SU-DHL-6 (cell line): ENCODE measurements at regions not wholly inside any gene's neighbourhood (a gene's known extent, or its start where the extent isn't known, plus 50 kb on each side); places are given as distances from the start of the nearest gene placed in this dataset.

Source experiments
- EZH2phosphoT487 ChIP-seq: fragments of 200-600 bp; sonication (generic), shearing (Covaris generic); conservative IDR thresholded peaks from 2 replicates; pipeline ENCODE4 v1.6.1; 2018; ENCODE audit warnings: mild to moderate bottlenecking, antibody characterized with exemption, low read length, moderate library complexity, mixed read lengths
- TF ChIP-seq, protein P1 (sequence below): fragments of 200-600 bp; sonication (generic); IDR thresholded peaks from one replicate; pipeline ENCODE4 v1.5.1; 2017; ENCODE audit warnings: antibody characterized with exemption, mild to moderate bottlenecking, low read length, moderate library complexity; ENCODE audit not compliant: insufficient read depth, poor library complexity, severe bottlenecking

DNA sequence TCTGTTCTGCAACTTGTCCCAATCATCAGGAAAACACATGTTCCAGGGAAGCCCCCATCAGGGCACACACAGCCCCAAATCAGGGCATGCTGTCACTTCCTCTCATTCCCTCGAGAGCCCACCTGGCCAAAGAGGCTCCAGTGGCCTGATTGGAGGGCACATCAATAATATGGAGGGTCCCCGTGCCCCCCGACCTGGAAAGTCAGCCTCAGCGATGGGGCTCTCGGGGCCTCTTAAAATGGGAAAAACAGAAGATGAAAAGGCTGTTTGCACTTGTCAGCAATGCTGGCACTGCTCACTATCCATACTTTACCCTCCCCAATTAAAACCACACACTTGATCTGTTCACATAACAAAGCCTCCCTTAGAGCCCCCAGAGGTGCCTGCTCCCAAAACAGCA is 172.9 kb upstream of the NSMCE3 start:
- TF ChIP-seq, protein P1, sequence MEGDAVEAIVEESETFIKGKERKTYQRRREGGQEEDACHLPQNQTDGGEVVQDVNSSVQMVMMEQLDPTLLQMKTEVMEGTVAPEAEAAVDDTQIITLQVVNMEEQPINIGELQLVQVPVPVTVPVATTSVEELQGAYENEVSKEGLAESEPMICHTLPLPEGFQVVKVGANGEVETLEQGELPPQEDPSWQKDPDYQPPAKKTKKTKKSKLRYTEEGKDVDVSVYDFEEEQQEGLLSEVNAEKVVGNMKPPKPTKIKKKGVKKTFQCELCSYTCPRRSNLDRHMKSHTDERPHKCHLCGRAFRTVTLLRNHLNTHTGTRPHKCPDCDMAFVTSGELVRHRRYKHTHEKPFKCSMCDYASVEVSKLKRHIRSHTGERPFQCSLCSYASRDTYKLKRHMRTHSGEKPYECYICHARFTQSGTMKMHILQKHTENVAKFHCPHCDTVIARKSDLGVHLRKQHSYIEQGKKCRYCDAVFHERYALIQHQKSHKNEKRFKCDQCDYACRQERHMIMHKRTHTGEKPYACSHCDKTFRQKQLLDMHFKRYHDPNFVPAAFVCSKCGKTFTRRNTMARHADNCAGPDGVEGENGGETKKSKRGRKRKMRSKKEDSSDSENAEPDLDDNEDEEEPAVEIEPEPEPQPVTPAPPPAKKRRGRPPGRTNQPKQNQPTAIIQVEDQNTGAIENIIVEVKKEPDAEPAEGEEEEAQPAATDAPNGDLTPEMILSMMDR = no peak
- no peak for TF ChIP-seq EZH2phosphoT487
